ENCODE measurements at regions not wholly inside any gene's neighbourhood (a gene's known extent, or its start where the extent isn't known, plus 50 kb on each side); places are given as distances from the start of the nearest gene placed in this dataset.

DNA sequence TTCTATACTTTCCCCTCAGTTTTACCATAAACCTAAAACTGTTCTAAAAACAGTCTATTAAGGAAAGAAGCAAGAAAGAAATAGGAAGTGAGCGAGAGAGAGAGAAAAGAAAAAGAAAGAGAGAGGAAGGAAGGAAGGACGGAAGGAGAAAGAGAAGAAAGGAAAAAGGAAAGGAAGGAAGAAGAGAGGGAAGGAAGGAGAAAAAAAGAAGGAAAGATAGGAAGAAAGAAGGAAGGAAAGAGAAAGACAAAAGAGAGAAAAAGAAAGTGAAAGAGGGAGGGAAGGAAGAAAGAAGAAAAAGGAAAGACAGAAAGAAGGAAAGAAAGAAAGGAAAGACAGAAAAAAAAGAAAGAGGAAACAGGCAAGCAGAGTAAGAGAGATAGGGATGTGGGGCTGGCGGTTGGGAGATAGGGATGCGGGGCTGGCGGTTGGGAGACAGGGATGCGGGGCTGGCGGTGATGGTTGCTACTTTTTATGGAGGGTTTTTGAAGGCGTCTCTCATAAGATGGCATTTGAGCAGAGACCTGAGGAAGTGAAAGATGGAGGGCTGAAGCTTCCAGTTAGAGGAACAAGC, 70.4 kb upstream of the IRF2BP2 start:
- no peak for DNase-seq (ENCODE audit: low read depth in 3 of 3)

DNA sequence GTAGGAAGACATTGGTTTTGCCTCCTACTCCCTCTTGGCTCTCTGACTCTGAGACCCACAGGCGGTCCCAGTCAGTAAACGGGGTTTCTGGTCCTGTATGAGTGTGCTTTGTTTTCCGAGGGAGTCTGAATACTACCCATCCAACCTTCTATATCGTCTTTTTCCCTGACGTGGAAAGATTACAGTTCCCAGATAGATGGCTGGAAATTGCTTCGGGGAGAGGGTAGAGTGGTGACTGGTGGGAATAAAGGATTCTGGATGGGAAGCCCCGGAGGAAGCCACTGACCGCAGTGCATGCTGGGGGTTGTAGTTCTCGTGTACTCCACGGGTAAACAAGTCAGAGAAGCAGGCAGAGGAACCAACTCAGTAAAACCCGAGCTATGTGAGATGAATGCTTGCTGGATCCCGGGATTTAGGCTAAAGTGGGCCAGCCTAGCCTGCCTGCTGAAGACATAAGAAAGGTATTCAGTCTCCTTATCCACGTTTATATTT, 66.2 kb upstream of the IRF2BP2 start:
- peak in 2 of 3 experiments; percentile 28 to 45 for DNase-seq (ENCODE audit: low read depth in 3 of 3)

DNA sequence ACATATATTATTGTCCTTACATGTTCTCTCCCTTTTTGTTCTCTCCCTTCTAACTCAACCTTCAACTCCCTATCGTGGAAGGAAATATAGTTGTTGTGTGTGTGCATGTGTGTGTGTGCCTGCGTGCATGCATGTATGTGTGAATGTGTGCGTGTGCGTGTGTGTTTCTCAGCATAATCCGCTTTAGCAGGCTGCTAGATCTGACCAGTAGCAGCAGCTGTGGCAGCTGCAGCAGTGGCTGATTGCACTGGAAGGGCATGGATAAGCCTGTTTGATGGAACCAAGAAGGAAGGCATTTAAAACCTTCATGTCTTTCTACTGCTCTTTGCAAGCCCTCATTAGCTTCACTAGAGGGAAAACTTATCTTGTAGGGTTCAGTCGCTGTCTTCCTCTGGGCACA, 65.6 kb upstream of the IRF2BP2 start:
- no peak for DNase-seq (ENCODE audit: low read depth in 3 of 3)

DNA sequence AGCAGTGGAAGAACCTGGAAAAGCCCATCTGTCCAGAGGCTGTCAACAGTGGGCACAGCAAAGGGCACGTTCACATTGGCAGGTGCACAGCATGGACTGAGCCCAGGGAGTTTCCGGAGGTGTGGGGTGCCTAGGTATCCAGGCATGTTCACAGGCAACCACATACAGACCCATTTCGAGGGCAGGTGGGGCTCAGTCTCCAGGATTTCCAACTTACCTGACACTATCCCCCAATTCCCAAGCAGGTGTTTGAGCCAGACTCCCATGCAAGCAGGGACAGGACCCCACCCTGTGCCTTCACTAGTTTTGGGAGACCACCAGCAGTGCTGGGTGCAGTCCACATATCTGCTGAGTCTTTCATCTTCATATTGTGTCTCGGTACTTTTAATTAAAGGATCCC, 65.0 kb upstream of the IRF2BP2 start:
- DNase-seq (ENCODE audit: low read depth in 3 of 3), result no peak

DNA sequence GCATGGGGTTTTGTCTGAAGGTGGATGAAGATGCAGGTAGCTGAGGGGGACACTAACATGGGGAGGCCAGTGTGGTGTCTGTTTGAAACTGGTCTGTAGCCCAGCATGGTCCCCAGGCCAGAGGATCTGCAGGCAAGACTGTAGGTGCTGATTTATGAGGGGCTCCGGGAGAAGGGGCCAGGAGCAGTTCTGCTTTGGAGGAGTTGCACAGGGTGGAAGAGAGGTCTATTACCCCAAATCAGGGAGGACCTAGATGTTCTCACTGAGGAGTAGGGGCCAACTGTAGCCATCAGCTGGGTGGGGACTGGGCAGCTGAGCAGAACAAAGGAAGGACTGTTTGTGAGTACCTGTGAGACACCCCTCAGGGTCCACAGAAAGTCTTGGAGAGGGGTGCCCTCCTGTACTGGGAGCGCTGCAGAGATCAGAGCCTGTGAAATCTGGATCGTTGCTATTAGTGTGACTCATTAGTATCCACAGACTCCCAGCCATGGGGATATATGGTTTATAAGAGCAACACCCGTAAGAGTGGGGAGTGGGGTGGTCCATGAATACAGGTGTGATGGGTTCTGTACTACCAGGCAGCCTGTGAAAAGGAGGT, 64.3 kb upstream of the IRF2BP2 start:
- no peak for DNase-seq (ENCODE audit: low read depth in 3 of 3)

- no peak for DNase-seq (ENCODE audit: low read depth in 3 of 3)
These were observed 62.6 kb upstream of the IRF2BP2 start for GRCh38 chr1:234672349-234673135.

GRCh38 chr1:234670967-234671626, 61.1 kb upstream of the IRF2BP2 start:
- DNase-seq (ENCODE audit: low read depth in 3 of 3), result no peak

DNA sequence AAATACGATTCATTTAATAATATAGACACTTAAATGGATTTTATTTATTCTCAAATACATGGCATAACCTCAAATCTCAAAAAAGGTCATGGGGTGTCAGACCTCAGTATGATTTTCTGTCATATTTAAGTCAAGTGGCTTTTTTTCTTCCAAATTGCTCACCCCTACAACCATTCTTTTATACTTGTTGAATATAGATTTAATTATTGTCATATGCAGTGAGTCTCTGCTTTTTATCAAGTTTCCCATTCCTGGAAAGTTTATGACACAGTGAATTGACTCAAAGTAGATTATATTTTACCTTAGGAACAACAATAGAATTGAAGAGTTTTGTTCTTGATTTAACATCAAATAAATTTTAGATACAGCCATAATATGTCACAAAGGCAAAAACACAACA, 59.5 kb upstream of the IRF2BP2 start:
- no peak for DNase-seq (ENCODE audit: low read depth in 3 of 3)

- DNase-seq (ENCODE audit: low read depth in 3 of 3), result no peak
These were observed 58.6 kb upstream of the IRF2BP2 start for GRCh38 chr1:234668577-234668955.

DNA sequence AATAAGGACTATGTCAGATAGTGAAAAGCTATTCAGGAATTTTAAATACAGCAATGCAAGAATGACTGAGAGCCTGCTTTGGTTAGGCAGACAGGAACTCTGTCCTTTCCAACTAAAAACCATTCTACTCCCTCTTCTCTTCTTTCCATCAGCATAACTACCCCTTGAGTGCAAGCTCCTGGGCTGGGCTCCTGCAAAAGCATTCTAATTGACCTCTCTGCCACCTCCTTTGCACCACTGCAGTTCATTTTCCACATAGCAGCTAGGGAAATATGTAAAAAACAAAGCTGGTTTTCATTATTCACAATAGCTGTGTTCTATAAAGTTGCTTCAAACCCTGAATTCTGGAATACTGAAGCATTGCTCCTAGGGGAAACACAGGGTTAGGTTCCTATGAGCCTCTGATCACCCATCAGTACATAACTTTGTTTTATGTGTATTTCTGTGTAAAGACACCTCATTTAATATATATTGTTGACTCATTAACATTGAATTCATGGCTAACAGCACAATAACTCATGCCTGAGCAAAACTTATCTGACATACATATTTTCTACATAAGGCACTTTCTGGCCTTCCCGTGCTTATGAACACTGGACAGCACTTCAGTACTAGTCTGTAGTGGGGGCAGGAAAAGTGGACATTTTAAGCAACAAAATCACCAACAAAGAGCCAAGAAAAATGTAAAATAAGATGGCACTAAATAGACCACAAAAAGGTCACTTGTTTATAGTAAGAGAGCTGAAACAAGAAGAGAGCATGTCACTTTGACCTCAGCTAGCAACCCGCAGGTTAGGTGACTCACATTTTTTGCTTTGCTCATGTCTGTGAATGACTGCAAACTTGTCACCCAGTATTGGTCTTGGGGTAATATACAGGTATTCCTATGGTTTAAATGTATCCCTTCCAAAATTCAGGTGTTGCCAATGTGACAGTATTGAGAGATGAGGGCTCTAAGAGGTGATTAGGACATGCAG, 57.9 kb upstream of the IRF2BP2 start:
- DNase-seq (ENCODE audit: low read depth in 3 of 3), result no peak

- DNase-seq (ENCODE audit: low read depth in 3 of 3), result no peak
These were observed 56.8 kb upstream of the IRF2BP2 start for GRCh38 chr1:234666761-234667160.

DNA sequence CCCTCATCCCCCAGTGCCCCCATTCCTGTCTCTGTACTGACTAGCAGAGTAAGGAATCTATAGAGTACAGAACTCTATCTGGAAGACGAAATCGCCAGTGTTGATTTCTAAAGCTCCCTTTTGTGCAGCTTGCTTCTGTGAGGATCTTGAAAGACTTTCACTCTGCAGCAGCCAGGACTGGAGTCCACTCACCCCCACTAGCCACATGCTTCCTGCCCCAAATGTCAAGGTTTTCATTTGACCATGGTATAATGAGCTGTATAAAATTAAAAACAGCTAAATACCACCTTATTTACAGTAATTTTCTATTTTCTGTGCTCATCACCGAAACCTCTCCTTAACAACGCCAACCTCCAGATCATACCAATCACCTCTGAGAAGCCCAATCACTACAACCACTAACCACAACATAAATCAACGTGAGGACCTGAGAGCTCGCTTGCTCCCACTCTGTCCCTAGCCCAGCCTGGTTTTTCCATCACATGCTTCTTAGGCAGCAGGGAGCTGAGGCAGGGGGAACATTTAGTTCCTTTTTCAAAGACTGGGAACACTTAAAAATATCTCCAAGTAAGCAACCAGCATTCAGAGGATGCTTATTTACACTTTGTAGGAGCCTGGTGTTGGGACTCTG, 56.1 kb upstream of the IRF2BP2 start:
- DNase-seq (ENCODE audit: low read depth in 3 of 3), result no peak

- DNase-seq (ENCODE audit: low read depth in 3 of 3), result no peak
These were observed 52.2 kb upstream of the IRF2BP2 start for GRCh38 chr1:234662148-234662547.

DNA sequence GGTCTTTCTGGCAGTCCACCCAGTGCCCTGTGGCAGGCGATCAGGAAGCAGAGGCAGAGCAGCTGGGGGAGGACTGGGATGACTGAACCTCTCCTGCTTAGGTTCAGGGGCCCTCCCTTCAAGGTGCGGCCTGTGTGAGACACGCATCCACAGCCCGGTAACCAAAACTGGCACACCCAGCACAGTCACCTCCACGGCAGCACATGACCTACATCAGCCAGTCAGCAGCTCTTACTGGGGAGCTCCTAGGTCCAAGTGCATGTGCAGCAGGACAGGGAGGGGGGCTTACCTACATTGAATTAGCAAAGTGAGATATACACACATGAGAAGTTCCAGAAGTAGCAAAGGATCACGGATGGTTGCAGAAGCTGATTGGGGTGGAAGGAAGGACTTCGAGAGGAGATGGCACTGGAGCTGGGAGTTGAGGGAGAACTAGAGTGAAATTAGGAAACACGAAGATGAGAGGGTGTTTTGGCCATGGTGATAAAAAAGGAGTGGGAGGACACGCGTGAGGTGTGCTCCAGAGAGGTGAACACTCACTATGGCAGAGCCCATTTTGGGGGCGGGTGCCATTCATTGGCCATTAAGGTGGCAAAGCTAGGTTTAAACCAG, 51.4 kb upstream of the IRF2BP2 start:
- DNase-seq (ENCODE audit: low read depth in 3 of 3), result no peak

DNA sequence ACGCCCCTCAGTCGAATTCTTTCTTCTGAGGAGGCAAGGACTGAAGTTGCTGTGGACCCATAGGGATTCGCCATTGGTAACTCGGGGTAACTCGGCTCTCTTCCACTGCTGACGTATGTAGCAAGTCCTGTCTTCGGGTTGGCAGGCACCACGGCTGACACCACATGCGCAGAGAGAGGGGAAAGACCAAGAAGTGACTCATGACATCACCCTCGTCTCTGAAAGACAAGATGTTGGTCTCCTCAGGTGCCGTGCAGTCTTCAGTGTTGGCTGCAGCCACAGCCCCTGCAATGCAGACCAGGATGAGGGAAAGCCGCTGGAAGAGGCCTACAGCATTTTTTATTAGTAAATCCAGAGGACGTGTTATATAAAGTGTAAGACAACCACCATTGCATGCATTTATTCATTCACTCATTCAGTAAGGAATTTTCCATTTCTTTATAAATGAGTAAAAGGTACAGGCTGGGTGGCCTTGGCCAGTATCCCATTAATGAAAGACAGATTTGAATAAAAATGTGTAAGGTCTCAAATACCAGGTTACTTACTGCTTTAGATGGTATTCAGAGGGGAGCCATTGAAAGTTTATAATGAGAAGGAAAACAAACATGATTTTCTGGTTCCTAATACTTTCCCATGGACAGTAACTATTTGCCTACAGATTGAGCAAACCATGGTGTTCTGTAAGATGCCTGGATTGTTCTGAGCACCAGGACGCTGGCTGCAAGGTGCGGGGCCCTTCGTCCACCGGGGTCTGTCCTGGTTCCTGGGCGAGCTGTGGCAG, 50.7 kb upstream of the IRF2BP2 start:
- no peak for DNase-seq (ENCODE audit: low read depth in 3 of 3)
